B cell (primary cell): ENCODE measurements at regions not wholly inside any gene's neighbourhood (a gene's known extent, or its start where the extent isn't known, plus 50 kb on each side); places are given as distances from the start of the nearest gene placed in this dataset.

Source experiments
- ATAC-seq: fragments of 200-7000 bp; cut with Tn5 transposase; one replicate; pipeline ENCODE4 v1.10.0; 2021; ENCODE audit warnings: low read depth, mild to moderate bottlenecking, moderate number of reproducible peaks, moderate library complexity
- CTCF ChIA-PET: fragments of 350-600 bp; sonication (Branson Sonifier 250); formaldehyde crosslinking; loops from one replicate; lab custom pipeline; 2021; ENCODE audit warnings: antibody characterized with exemption, inconsistent platforms; lab: Charles Lee
- POLR2A ChIA-PET: fragments of 350-600 bp; sonication (Branson Sonifier 250); formaldehyde crosslinking; loops from one replicate; lab custom pipeline; 2021; ENCODE audit warnings: antibody characterized with exemption; lab: Charles Lee
- DNase-seq: peaks from one replicate; pipeline ENCODE4 v3.0.0; 2013
- H2AFZ ChIP-seq: 2 replicates; pipeline ENCODE4 v1.6.1; 2012; ENCODE audit warnings: mild to moderate bottlenecking, low read depth, low read length; ENCODE audit not compliant: insufficient read depth, poor library complexity, severe bottlenecking
- H3K27ac ChIP-seq, 2 donors: 1 replicate in 1 of 2; 2 replicates in 1 of 2; pipeline ENCODE4 v1.5.1; 2012 to 2013; ENCODE audit warnings: low read length in 2 of 2, mild to moderate bottlenecking in 2 of 2, moderate library complexity in 1 of 2
- H3K27me3 ChIP-seq, 4 experiments: fragments of 200-600 bp in 1 of 4; sonication (generic) in 1 of 4; replicated peaks in 1 of 4; 1 replicate in 2 of 4; 2 replicates in 2 of 4; pipeline versions ENCODE4 v1.6.1 to v1.7.0; 2013 to 2016; ENCODE audit warnings: low read length in 3 of 4, mild to moderate bottlenecking in 2 of 4, mixed read lengths in 1 of 4, moderate library complexity in 1 of 4; ENCODE audit not compliant: insufficient read depth in 4 of 4, control insufficient read depth in 3 of 4; ENCODE audit errors: control extremely low read depth in 1 of 4
- H3K36me3 ChIP-seq, 2 experiments: replicated peaks in 1 of 2; 1 replicate in 1 of 2; 2 replicates in 1 of 2; pipeline versions ENCODE4 v1.6.1 to v1.7.1; 2013; ENCODE audit warnings: low read length in 1 of 2; ENCODE audit not compliant: insufficient read depth in 2 of 2, control insufficient read depth in 1 of 2; ENCODE audit errors: control extremely low read depth in 1 of 2, extremely low read depth in 1 of 2
- H3K4me1 ChIP-seq, 2 donors: fragments of 200-600 bp in 1 of 2; sonication (generic) in 1 of 2; 1 replicate in 1 of 2; 2 replicates in 1 of 2; pipeline versions ENCODE4 v1.5.1 to v1.6.1; 2013 to 2017; ENCODE audit warnings: low read length in 2 of 2; ENCODE audit not compliant: control insufficient read depth in 2 of 2, insufficient read depth in 2 of 2
- H3K4me2 ChIP-seq: replicated peaks from 2 replicates; pipeline ENCODE3; 2012; ENCODE audit warnings: mild to moderate bottlenecking, low read depth, low read length; ENCODE audit not compliant: poor library complexity, severe bottlenecking
- H3K4me3 ChIP-seq, 5 experiments: fragments of 200-600 bp in 1 of 5; sonication (generic) in 1 of 5; 1 replicate in 3 of 5; 2 replicates in 2 of 5; pipeline versions ENCODE4 v1.5.1 to v1.7.0; 2011 to 2016; ENCODE audit warnings: low read length in 4 of 5, mild to moderate bottlenecking in 4 of 5, low read depth in 2 of 5, control low read depth in 1 of 5, moderate library complexity in 1 of 5; ENCODE audit not compliant: insufficient read depth in 1 of 5; ENCODE audit errors: control extremely low read depth in 1 of 5, extremely low read depth in 1 of 5
- H3K79me2 ChIP-seq: fragments of 200-600 bp; sonication (generic); one replicate; pipeline ENCODE4 v1.6.0; 2016; ENCODE audit warnings: low read length; ENCODE audit not compliant: control insufficient read depth, insufficient read depth
- H3K9ac ChIP-seq: fragments of 200-600 bp; sonication (generic); 2 replicates; pipeline ENCODE4 v1.6.1; 2017; ENCODE audit warnings: mild to moderate bottlenecking, low read length, moderate library complexity
- H3K9me3 ChIP-seq, 3 donors: one replicate each; pipeline versions ENCODE4 v1.6.1 to v1.7.1; 2013; ENCODE audit warnings: low read length in 2 of 3; ENCODE audit not compliant: control insufficient read depth in 2 of 3, insufficient read depth in 1 of 3; ENCODE audit errors: control extremely low read depth in 1 of 3
- H4K20me1 ChIP-seq: 2 replicates; pipeline ENCODE4 v1.6.0; 2012; ENCODE audit warnings: mild to moderate bottlenecking, low read length; ENCODE audit not compliant: insufficient read depth, control insufficient read depth, poor library complexity, severe bottlenecking
- H3K27ac Mint-ChIP-seq: one replicate; pipeline ENCODE4 v1.8.0; 2021; ENCODE audit warnings: mixed read lengths
- H3K27me3 Mint-ChIP-seq: one replicate; pipeline ENCODE4 v1.8.0; 2021; ENCODE audit warnings: mixed read lengths
- H3K4me1 Mint-ChIP-seq: one replicate; pipeline ENCODE4 v1.8.0; 2021; ENCODE audit warnings: mixed read lengths
- H3K4me3 Mint-ChIP-seq: one replicate; pipeline ENCODE4 v1.8.0; 2021; ENCODE audit warnings: mixed read lengths
- H3K9me3 Mint-ChIP-seq: one replicate; pipeline ENCODE4 v1.8.0; 2022; ENCODE audit warnings: mixed read lengths; ENCODE audit not compliant: insufficient read depth
- EZH2 ChIP-seq: IDR thresholded peaks from 2 replicates; pipeline ENCODE4 v1.6.1; 2012; ENCODE audit warnings: borderline replicate concordance, low read depth, mild to moderate bottlenecking, moderate library complexity, low read length; ENCODE audit not compliant: insufficient read depth, poor library complexity, severe bottlenecking
- WGBS: methylation state at CpG from one replicate; pipeline ENCODE4 v1.1.5; 2013; ENCODE audit warnings: missing lambda C conversion rate; ENCODE audit not compliant: insufficient coverage; 5-methylcytosine and 5-hydroxymethylcytosine counted together
- intact Hi-C: fragments of 100-400 bp; cut with micrococcal nuclease; formaldehyde crosslinking; loops from one replicate; pipeline ENCODE4 v1.10.0; 2022
- TF ChIP-seq, protein P1 (sequence below): fragments of 200-600 bp; IDR thresholded peaks from one replicate; pipeline ENCODE4 v1.8.0; 2022; ENCODE audit warnings: antibody characterized with exemption, mild to moderate bottlenecking

DNA sequence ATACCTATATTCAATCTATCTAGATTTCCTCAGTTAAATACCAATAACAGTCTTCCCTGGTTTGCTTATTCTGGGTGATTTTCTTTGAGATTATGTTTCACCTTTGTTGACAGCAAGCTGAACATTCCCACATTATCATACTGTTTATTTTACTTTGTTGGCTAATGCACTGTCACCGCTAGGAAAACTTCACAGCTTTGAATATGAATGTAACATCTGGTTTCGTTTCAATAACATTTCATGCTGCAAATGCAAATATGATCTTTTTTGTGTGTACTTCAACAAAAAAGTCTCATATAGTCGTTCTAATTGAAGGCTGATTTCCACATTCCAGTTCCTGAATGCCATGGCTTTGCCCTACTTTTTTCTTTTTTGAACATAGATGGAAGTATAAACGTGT lies 946.3 kb upstream of the GHITM start:
- CTCF ChIA-PET: no interaction called here
- H3K27ac ChIP-seq: no peak overlapping the region

DNA sequence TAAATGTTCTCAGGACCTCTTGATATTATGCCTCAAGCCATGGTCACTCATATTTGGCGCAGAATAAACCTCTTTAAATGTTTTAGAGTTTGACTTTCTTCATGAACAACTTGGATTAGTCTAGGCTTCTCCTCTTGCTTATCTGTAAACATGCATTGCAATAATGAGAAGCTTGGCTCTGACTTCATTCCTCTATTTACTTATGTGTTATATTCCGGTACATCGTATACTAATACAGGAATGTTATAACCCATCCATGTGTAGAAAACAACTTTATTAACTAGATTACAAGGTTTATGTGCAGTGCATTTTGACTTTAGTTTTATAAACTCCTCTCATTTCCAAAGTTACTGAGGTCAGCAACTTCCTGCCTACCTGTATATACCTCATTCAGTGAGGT lies 944.3 kb upstream of the GHITM start:
- ChIA-PET CTCF (no interaction called here), POLR2A (no interaction called here)
- H3K4me3 Mint-ChIP-seq: no peak overlapping the region
- no peak overlapping the region for H3K4me2 ChIP-seq
- H3K9me3 Mint-ChIP-seq: no peaks in the 10 kb centered on the region
- ATAC-seq (no peak), DNase-seq (no peak)
- H3K27ac ChIP-seq: no peak overlapping the region
- no peaks in the 10 kb centered on the region for H3K4me1 ChIP-seq
- no peaks in the 10 kb centered on the region for H3K36me3 ChIP-seq
- H3K4me3 ChIP-seq: no peak overlapping the region
- no peak overlapping the region for H3K27ac Mint-ChIP-seq
- H4K20me1 ChIP-seq: no peaks in the 10 kb centered on the region
- H3K9ac ChIP-seq: no peak overlapping the region
- no peaks in the 10 kb centered on the region for H3K4me1 Mint-ChIP-seq
- no peaks in the 10 kb centered on the region for H3K79me2 ChIP-seq
- H3K9me3 ChIP-seq: no peaks in the 10 kb centered on the region
- H3K27me3 ChIP-seq: no peaks in the 10 kb centered on the region
- intact Hi-C loops: no loop called here
- no peak overlapping the region for H2AFZ ChIP-seq
- no peaks in the 10 kb centered on the region for H3K27me3 Mint-ChIP-seq
- TF ChIP-seq EZH2: no peak
- TF ChIP-seq, protein P1, sequence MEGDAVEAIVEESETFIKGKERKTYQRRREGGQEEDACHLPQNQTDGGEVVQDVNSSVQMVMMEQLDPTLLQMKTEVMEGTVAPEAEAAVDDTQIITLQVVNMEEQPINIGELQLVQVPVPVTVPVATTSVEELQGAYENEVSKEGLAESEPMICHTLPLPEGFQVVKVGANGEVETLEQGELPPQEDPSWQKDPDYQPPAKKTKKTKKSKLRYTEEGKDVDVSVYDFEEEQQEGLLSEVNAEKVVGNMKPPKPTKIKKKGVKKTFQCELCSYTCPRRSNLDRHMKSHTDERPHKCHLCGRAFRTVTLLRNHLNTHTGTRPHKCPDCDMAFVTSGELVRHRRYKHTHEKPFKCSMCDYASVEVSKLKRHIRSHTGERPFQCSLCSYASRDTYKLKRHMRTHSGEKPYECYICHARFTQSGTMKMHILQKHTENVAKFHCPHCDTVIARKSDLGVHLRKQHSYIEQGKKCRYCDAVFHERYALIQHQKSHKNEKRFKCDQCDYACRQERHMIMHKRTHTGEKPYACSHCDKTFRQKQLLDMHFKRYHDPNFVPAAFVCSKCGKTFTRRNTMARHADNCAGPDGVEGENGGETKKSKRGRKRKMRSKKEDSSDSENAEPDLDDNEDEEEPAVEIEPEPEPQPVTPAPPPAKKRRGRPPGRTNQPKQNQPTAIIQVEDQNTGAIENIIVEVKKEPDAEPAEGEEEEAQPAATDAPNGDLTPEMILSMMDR: no peak
- WGBS: no CpG with 5 or more reads among the region's 3 CpGs

More for the DNA sequence above, 946.3 kb upstream of the GHITM start:
- H3K4me3 Mint-ChIP-seq: no peak overlapping the region
- H3K27me3 Mint-ChIP-seq: no peaks in the 10 kb centered on the region
- H3K4me3 ChIP-seq: no peak overlapping the region
- no peaks in the 10 kb centered on the region for H3K27me3 ChIP-seq
- no peaks in the 10 kb centered on the region for H4K20me1 ChIP-seq
- H2AFZ ChIP-seq: no peak overlapping the region
- no peaks in the 10 kb centered on the region for H3K9me3 Mint-ChIP-seq
- no peak overlapping the region for H3K4me2 ChIP-seq
- ATAC-seq (no peak), DNase-seq (no peak)
- no peaks in the 10 kb centered on the region for H3K4me1 ChIP-seq
- intact Hi-C loops: no loop called here
- H3K79me2 ChIP-seq: no peaks in the 10 kb centered on the region
- no peak for TF ChIP-seq EZH2
- TF ChIP-seq, protein P1: no peak
- H3K27ac Mint-ChIP-seq: no peak overlapping the region
- H3K4me1 Mint-ChIP-seq: no peaks in the 10 kb centered on the region
- POLR2A ChIA-PET: no interaction called here
- H3K9ac ChIP-seq: no peak overlapping the region
- H3K36me3 ChIP-seq: no peaks in the 10 kb centered on the region
- no peaks in the 10 kb centered on the region for H3K9me3 ChIP-seq
- WGBS: 70% methylated on average over 3 of the region's 4 CpGs
